C4-2B (cell line): ENCODE measurements at regions not wholly inside any gene's neighbourhood (a gene's known extent, or its start where the extent isn't known, plus 50 kb on each side); places are given as distances from the start of the nearest gene placed in this dataset.

Experiments used
- CTCF ChIP-seq: fragments of 450-650 bp; conservative IDR thresholded peaks from 2 replicates; pipeline ENCODE4 v1.5.1; 2017; ENCODE audit warnings: mild to moderate bottlenecking
- ZFX ChIP-seq: fragments of 450-650 bp; IDR thresholded peaks from 2 replicates; pipeline ENCODE4 v1.6.1; 2017

- TF ChIP-seq CTCF: no peak
- no peak for TF ChIP-seq ZFX
Observed at GRCh38 chr2:220528180-220528675, 900.8 kb downstream of the SLC4A3 start.
